ENCODE measurements at regions not wholly inside any gene's neighbourhood (a gene's known extent, or its start where the extent isn't known, plus 50 kb on each side); places are given as distances from the start of the nearest gene placed in this dataset.

DNA sequence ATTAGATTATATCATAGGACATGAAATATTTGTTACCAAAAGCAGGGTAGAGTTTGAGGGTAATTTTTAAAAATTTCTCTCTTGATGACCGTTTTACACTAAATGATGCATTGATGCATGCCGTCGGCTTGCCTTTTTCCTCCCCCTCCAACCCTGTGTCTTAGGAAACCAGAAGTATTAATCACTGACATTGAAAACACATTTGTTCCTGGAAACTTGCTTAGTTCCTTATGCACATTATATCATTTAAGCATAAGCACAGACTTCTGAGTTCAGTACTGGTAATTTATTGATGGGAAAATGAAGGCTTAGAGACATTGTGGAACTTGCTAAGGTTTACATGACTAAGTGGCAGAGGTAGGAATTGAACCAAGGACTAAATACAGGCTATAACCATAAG lies 206.3 kb upstream of the SPHKAP start:
- BruUV-seq (replicated peaks): no TSS peak
- H3K4me3 ChIP-seq (replicated peaks in 1 of 3; ENCODE audit: insufficient read depth in 1 of 3, low read depth in 1 of 3, low read length in 3 of 3): no peak overlapping the region
- POLR2A ChIA-PET: no interaction called here
- no peak overlapping the region for H3K27ac ChIP-seq (ENCODE audit: insufficient read depth, low read depth, low read length)
- no peaks in the 10 kb centered on the region for H3K36me3 ChIP-seq (ENCODE audit: control insufficient read depth in 2 of 2, extremely low read depth in 1 of 2, insufficient read depth in 2 of 2, low read length in 2 of 2)
- dilution Hi-C loops (cut with MboI; ENCODE audit: extremely low pct_ligation_motif_present, low sequenced_read_pairs) (no loop called here), intact Hi-C loops (cut with micrococcal nuclease) (no loop called here)
- FAIRE-seq (no peak), DNase-seq (ENCODE audit: low read depth, low spot score) (no peak)
- no peaks in the 10 kb centered on the region for H4K20me1 ChIP-seq (replicated peaks; ENCODE audit: control insufficient read depth, extremely low read depth, insufficient read depth, low read length)
- no peaks in the 10 kb centered on the region for H3K9me1 ChIP-seq (replicated peaks; ENCODE audit: control insufficient read depth, extremely low read depth, insufficient read depth, low read length)
- no peak overlapping the region for H3K9ac ChIP-seq (replicated peaks; ENCODE audit: extremely low read depth, insufficient read depth, low read length)
- no peak overlapping the region for H2AFZ ChIP-seq (ENCODE audit: low read depth, low read length)
- no peaks in the 10 kb centered on the region for H3K4me1 ChIP-seq (ENCODE audit: control insufficient read depth, extremely low read depth, insufficient read depth, low read length)
- peaks cover 3% of the 10 kb centered on the region for H3K9me3 ChIP-seq (replicated peaks; ENCODE audit: control insufficient read depth, insufficient read depth, low read length)
- TF ChIP-seq, protein P1, sequence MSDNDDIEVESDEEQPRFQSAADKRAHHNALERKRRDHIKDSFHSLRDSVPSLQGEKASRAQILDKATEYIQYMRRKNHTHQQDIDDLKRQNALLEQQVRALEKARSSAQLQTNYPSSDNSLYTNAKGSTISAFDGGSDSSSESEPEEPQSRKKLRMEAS (IDR thresholded peaks at IDR 0.05; ENCODE audit: insufficient read depth, insufficient read length): no peak
- TF ChIP-seq EZH2 (IDR thresholded peaks at IDR 0.05; ENCODE audit: borderline replicate concordance, low read depth, low read length, severe bottlenecking) (no peak), MYC (IDR thresholded peaks at IDR 0.05; ENCODE audit: low read depth, low read length) (no peak), FOS (IDR thresholded peaks at IDR 0.05; ENCODE audit: borderline replicate concordance, insufficient read depth, low read length) (no peak), GATA2 (IDR thresholded peaks at IDR 0.05; ENCODE audit: insufficient read depth, insufficient read length, low read depth, low read length) (no peak), JUN (IDR thresholded peaks at IDR 0.05; ENCODE audit: borderline replicate concordance, insufficient read depth, insufficient read length, low read depth) (no peak), POLR2A (IDR thresholded peaks at IDR 0.05; ENCODE audit: low read depth, low read length) (no peak), POLR2AphosphoS5 (IDR thresholded peaks at IDR 0.05; ENCODE audit: insufficient read depth, low read depth, low read length) (no peak)
- TF ChIP-seq, protein P2, sequence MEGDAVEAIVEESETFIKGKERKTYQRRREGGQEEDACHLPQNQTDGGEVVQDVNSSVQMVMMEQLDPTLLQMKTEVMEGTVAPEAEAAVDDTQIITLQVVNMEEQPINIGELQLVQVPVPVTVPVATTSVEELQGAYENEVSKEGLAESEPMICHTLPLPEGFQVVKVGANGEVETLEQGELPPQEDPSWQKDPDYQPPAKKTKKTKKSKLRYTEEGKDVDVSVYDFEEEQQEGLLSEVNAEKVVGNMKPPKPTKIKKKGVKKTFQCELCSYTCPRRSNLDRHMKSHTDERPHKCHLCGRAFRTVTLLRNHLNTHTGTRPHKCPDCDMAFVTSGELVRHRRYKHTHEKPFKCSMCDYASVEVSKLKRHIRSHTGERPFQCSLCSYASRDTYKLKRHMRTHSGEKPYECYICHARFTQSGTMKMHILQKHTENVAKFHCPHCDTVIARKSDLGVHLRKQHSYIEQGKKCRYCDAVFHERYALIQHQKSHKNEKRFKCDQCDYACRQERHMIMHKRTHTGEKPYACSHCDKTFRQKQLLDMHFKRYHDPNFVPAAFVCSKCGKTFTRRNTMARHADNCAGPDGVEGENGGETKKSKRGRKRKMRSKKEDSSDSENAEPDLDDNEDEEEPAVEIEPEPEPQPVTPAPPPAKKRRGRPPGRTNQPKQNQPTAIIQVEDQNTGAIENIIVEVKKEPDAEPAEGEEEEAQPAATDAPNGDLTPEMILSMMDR (IDR thresholded peaks at IDR 0.05; ENCODE audit: extremely low read depth in 1 of 2, insufficient read depth in 1 of 2, low read depth in 1 of 2, low read length in 2 of 2): no peak
- no peaks in the 10 kb centered on the region for H3K27me3 ChIP-seq (ENCODE audit: control insufficient read depth in 2 of 2, insufficient read depth in 2 of 2, low read length in 2 of 2)
- no peak overlapping the region for H3K4me2 ChIP-seq (ENCODE audit: insufficient read depth, low read length)
- CTCF ChIA-PET: no interaction called here
- H3K79me2 ChIP-seq (ENCODE audit: control insufficient read depth, insufficient read depth, low read length): no peaks in the 10 kb centered on the region

Data from endothelial cell of umbilical vein (primary cell).